ENCODE measurements at regions not wholly inside any gene's neighbourhood (a gene's known extent, or its start where the extent isn't known, plus 50 kb on each side); places are given as distances from the start of the nearest gene placed in this dataset.

- H4K20me1 ChIP-seq (ENCODE audit: insufficient read depth, low read length): no peaks in the 10 kb centered on the region
- ChIA-PET CTCF (ENCODE audit: unreplicated experiment) (no interaction called here), POLR2A (interaction anchor here (0.6 kb wide), 1 partner anchor 11 kb away, joined by 3 read pairs; no protein-coding TSS in a partner anchor)
Measured at GRCh38 chr17:64767269-64767997, 105.3 kb upstream of the SMURF2 start.

GRCh38 chr17:64765191-64765889, 103.2 kb upstream of the SMURF2 start:
- Histone ChIP-seq H4K20me1 (ENCODE audit: insufficient read depth, low read length) (no peaks in the 10 kb centered on the region), H3K4me1 (ENCODE audit: insufficient read depth, low read length, poor library complexity, severe bottlenecking) (no peaks in the 10 kb centered on the region), H3K36me3 (ENCODE audit: insufficient read depth, low read length) (peaks cover 13% of the 10 kb centered on the region), H2AFZ (ENCODE audit: low read length) (no peak overlapping the region), H3K27ac (ENCODE audit: low read depth, low read length, poor library complexity, severe bottlenecking) (no peak overlapping the region), H3K9me2 (ENCODE audit: insufficient read depth, low read length) (no peaks in the 10 kb centered on the region), H3K4me2 (ENCODE audit: low read length) (no peak overlapping the region), H3K4me3 (ENCODE audit: low read depth, low read length, poor library complexity, severe bottlenecking) (no peak overlapping the region), H3K79me2 (ENCODE audit: insufficient read depth, low read depth, low read length) (no peaks in the 10 kb centered on the region), H3K9me3 (ENCODE audit: low read length) (no peaks in the 10 kb centered on the region)
- intact Hi-C loops (cut with micrococcal nuclease; ENCODE audit: unreplicated experiment): no loop called here
- no peak for DNase-seq (ENCODE audit: low spot score)
- CTCF ChIA-PET (ENCODE audit: unreplicated experiment): no interaction called here
- POLR2A ChIA-PET: no interaction called here
- BruUV-seq (replicated peaks): no TSS peak
- TF ChIP-seq EZH2phosphoT487 (IDR thresholded peaks at IDR 0.05; ENCODE audit: borderline replicate concordance, low read depth, low read length) (no peak), CTCF (conservative IDR thresholded peaks at IDR 0.05; ENCODE audit: low read length) (no peak)

More at GRCh38 chr17:64767269-64767997, 105.3 kb upstream of the SMURF2 start:
- no peak for TF ChIP-seq CTCF (conservative IDR thresholded peaks at IDR 0.05; ENCODE audit: low read length)
- no peak for TF ChIP-seq EZH2phosphoT487 (IDR thresholded peaks at IDR 0.05; ENCODE audit: borderline replicate concordance, low read depth, low read length)
- intact Hi-C loops (cut with micrococcal nuclease; ENCODE audit: unreplicated experiment): no loop called here
- DNase-seq (ENCODE audit: low spot score): no peak
- H3K9me3 ChIP-seq (ENCODE audit: low read length): no peaks in the 10 kb centered on the region
- BruUV-seq (replicated peaks): no TSS peak
- no peak overlapping the region for H3K4me3 ChIP-seq (ENCODE audit: low read depth, low read length, poor library complexity, severe bottlenecking)
- H3K4me2 ChIP-seq (ENCODE audit: low read length): no peak overlapping the region
- no peaks in the 10 kb centered on the region for H3K9me2 ChIP-seq (ENCODE audit: insufficient read depth, low read length)
- H2AFZ ChIP-seq (ENCODE audit: low read length): no peak overlapping the region
- no peaks in the 10 kb centered on the region for H3K79me2 ChIP-seq (ENCODE audit: insufficient read depth, low read depth, low read length)
- no peak overlapping the region for H3K27ac ChIP-seq (ENCODE audit: low read depth, low read length, poor library complexity, severe bottlenecking)
- H3K4me1 ChIP-seq (ENCODE audit: insufficient read depth, low read length, poor library complexity, severe bottlenecking): no peaks in the 10 kb centered on the region
- peaks cover 4% of the 10 kb centered on the region; the same call in 1 of the 2 replicates for H3K36me3 ChIP-seq (ENCODE audit: insufficient read depth, low read length)
